ENCODE measurements at regions not wholly inside any gene's neighbourhood (a gene's known extent, or its start where the extent isn't known, plus 50 kb on each side); places are given as distances from the start of the nearest gene placed in this dataset.

DNA sequence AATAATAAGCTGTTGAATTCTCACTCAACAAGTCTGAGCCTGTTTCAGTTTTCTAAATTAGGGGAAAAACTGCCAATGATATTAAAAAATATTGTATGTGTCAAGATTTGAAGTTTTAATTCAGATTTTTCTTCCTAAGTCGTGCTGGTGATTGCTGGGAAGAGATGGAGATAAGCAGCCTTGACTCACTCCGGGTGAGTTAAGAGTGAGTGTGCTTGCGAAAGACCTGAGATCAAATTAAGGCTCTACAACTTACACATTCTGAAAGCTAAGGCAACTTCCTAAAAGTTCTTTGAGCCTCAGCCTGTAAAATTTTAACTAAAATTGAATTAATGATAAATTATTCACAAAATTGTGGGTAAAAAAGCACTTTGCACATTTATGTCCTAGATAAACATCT, 1441.2 kb downstream of the PCDH7 start:
- no peak for DNase-seq (ENCODE audit: low spot score)

GRCh38 chr4:32163125-32163524, 1443.0 kb downstream of the PCDH7 start:
- DNase-seq (ENCODE audit: low spot score): no peak

DNA sequence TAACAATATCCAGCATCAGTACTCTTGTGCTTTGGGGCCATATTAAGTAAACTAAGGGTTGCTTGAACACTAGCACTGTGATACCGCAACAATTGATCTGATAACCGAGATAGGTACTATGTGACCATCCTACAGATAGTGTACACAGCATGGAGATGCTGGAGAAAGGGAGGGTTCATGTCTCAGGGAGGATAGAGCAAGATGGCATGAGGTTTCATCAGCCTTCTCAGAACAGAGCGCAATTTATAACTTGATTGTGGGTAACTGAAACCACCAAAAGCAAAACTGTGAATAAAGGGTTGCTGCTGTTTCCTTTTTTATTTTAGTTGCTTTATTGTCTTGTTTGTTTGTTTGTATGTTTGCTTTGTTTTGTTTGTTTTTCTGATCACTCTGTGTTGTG, 1449.7 kb downstream of the PCDH7 start:
- no peak for DNase-seq (ENCODE audit: low spot score)

GRCh38 chr4:32172086-32172485, 1451.9 kb downstream of the PCDH7 start:
- DNase-seq (ENCODE audit: low spot score): no peak

- no peak for DNase-seq (ENCODE audit: low spot score)
Measured at GRCh38 chr4:32172761-32173160, 1452.6 kb downstream of the PCDH7 start.

DNA sequence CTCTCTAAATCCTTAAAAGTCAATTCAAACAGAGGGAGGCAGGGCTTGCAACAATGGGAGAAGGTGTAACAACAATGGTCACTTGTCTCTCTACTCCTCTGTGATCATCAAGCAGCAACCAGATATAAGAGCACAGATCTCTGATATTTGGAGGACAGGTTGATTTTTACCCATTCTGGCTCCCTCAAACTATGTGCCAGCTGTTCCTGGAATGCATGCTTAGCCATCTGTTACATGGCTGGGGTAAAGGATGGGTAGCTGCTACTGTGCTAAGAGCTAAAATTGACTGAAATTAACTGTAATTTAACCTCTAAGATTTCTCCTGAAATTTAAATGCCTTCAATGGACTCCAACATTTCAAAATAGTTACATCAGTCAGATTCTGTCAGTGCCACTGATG, 1459.9 kb downstream of the PCDH7 start:
- no peak for DNase-seq (ENCODE audit: low spot score)

- no peak for DNase-seq (ENCODE audit: low spot score)
Measured at GRCh38 chr4:32184186-32184585, 1464.0 kb downstream of the PCDH7 start.

GRCh38 chr4:32189130-32189529, 1469.0 kb downstream of the PCDH7 start:
- DNase-seq (ENCODE audit: low spot score): no peak

GRCh38 chr4:32189788-32190187, 1469.6 kb downstream of the PCDH7 start:
- no peak for DNase-seq (ENCODE audit: low spot score)

- DNase-seq (ENCODE audit: low spot score): no peak
Measured at GRCh38 chr4:32191961-32192360, 1471.8 kb downstream of the PCDH7 start.

DNA sequence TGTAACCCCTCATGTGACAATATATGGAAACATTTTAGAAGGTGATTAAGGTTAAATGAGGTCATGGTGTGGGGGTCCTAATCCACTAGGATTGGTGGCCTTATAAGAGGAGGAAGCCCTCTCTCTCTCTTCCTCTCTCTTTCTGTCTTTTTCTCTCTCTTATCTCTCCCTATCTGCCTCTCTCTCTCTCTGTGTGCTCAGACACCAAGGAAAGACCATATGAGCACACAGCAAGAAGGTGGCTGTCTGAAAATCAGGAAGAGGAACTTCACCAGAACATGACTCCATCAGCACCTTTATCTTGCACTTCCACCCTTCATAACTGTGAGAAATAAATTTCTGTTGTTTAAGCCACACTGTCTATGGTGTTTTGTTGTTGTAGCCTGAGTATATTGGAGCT, 1472.2 kb downstream of the PCDH7 start:
- DNase-seq (ENCODE audit: low spot score): no peak

- no peak for DNase-seq (ENCODE audit: low spot score)
Measured at GRCh38 chr4:32192991-32193390, 1472.8 kb downstream of the PCDH7 start.

- DNase-seq (ENCODE audit: low spot score): no peak
Measured at GRCh38 chr4:32196950-32197688, 1477.0 kb downstream of the PCDH7 start.

GRCh38 chr4:32199639-32200038, 1479.5 kb downstream of the PCDH7 start:
- no peak for DNase-seq (ENCODE audit: low spot score)

DNA sequence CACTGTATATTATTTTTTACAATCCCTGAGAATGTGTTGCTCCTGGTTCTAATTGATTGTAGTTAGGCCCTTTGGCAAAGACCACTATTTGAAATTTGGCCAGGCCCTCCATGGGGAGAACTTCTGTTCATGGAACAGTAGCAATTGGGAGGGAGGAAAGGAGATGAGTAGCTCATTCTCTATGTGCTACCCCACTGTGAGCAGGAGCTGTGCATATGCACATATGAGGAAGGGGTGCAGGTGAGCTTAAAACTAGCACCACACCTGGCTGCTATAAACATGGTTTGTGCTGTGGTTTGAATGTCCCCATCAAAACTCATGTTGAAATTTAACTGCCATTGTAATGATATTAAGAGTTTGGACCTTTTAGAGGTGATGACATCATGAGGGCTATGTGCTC, 1483.2 kb downstream of the PCDH7 start:
- DNase-seq (ENCODE audit: low spot score): no peak

DNA sequence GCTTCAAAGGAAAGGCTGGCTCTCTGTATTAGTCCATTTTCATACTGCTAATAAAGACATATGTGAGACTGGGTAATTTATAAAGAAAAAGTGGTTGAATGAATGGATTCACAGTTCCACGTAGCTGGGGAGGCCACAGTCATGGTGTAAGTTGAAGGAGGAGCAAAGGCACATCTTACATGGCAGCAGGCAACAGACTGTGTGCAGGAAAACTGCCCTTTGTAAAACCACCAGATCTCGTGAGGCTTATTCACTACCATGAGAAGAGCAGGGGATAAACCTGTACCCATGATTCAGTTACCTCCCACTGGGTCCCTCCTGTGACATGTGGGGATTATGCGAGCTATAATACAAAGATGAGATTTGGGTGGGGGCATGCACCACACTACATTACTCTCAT, 1486.6 kb downstream of the PCDH7 start:
- DNase-seq (ENCODE audit: low spot score): no peak

GRCh38 chr4:32207456-32207855, 1487.3 kb downstream of the PCDH7 start:
- DNase-seq (ENCODE audit: low spot score): no peak

- no peak for DNase-seq (ENCODE audit: low spot score)
Measured at GRCh38 chr4:32215277-32215676, 1495.1 kb downstream of the PCDH7 start.

GRCh38 chr4:32216502-32216901, 1496.3 kb downstream of the PCDH7 start:
- no peak for DNase-seq (ENCODE audit: low spot score)

GRCh38 chr4:32219306-32220075, 1499.3 kb downstream of the PCDH7 start:
- DNase-seq (ENCODE audit: low spot score): no peak

- DNase-seq (ENCODE audit: low spot score): no peak
Measured at GRCh38 chr4:32226204-32226603, 1506.0 kb downstream of the PCDH7 start.

GRCh38 chr4:32226733-32227132, 1506.6 kb downstream of the PCDH7 start:
- no peak for DNase-seq (ENCODE audit: low spot score)

GRCh38 chr4:32243926-32244325, 1523.8 kb downstream of the PCDH7 start:
- DNase-seq (ENCODE audit: low spot score): no peak

- no peak for DNase-seq (ENCODE audit: low spot score)
Measured at GRCh38 chr4:32249040-32249439, 1528.9 kb downstream of the PCDH7 start.

Data from iPS-NIHi11 (cell line).